ENCODE measurements at regions not wholly inside any gene's neighbourhood (a gene's known extent, or its start where the extent isn't known, plus 50 kb on each side); places are given as distances from the start of the nearest gene placed in this dataset.

DNA sequence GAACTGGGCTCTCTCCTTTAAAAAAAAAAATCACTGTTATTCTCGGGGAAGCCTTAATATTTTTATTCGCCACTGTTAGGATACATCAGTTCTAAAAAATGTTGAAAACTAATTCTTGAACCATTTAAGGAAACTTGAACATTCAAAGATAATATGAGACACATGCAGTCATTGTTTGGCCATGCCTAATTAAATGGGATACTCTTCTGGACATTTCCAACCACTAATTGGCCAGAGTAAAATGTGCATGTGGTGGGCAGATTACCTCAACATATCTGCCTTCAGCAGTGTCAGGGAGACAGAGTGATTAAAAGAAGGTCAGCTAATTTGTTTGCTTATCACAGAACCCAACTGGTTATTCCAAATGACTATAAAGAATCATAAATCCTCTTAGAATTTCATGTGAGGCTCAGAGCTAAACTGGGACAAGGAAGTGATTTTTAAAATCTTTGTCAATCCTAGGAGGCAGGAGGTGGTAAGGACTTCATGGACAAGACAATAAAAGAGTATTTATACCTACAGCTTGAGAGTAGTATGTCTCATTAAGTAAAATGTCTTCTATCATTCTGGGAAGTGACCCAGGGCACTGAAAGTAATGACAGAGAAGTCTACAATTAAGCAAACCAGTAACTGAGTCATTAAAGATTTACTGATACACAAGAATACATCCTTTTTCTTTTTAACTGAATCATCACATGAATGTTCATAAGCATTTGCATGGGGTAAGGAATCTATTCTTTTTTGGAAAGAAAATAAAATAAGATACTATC is 242.9 kb upstream of the TRPM3 start:
- no peak overlapping the region for H3K4me3 ChIP-seq (ENCODE audit: low read depth, low read length)
- POLR2A ChIA-PET: no interaction called here
- DNase-seq (ENCODE audit: low read depth, low spot score): no peak
- CTCF ChIA-PET: no interaction called here
- TF ChIP-seq CTCF (IDR thresholded peaks at IDR 0.05; ENCODE audit: low read depth, low read length): no peak
- no peaks in the 10 kb centered on the region for H3K27me3 ChIP-seq (ENCODE audit: control insufficient read depth, insufficient read depth, low read length)
- no peaks in the 10 kb centered on the region for H3K9me3 ChIP-seq (ENCODE audit: control insufficient read depth, insufficient read depth, low read length)
- no peak overlapping the region for H3K27ac ChIP-seq (ENCODE audit: low read depth, low read length)

- Histone ChIP-seq H3K27me3 (ENCODE audit: control insufficient read depth, insufficient read depth, low read length) (no peaks in the 10 kb centered on the region), H3K27ac (ENCODE audit: low read depth, low read length) (no peak overlapping the region), H3K4me3 (ENCODE audit: low read depth, low read length) (no peak overlapping the region), H3K9me3 (ENCODE audit: control insufficient read depth, insufficient read depth, low read length) (no peaks in the 10 kb centered on the region)
- ChIA-PET POLR2A (no interaction called here), CTCF (no interaction called here)
- no peak for TF ChIP-seq CTCF (IDR thresholded peaks at IDR 0.05; ENCODE audit: low read depth, low read length)
- no peak for DNase-seq (ENCODE audit: low read depth, low spot score)
Observed at GRCh38 chr9:71363286-71363961, 242.0 kb upstream of the TRPM3 start.

- Histone ChIP-seq H3K9me3 (ENCODE audit: control insufficient read depth, insufficient read depth, low read length) (no peaks in the 10 kb centered on the region), H3K27ac (ENCODE audit: low read depth, low read length) (no peak overlapping the region), H3K27me3 (ENCODE audit: control insufficient read depth, insufficient read depth, low read length) (no peaks in the 10 kb centered on the region), H3K4me3 (ENCODE audit: low read depth, low read length) (no peak overlapping the region)
- POLR2A ChIA-PET: no interaction called here
- CTCF ChIA-PET: no interaction called here
- DNase-seq (ENCODE audit: low read depth, low spot score): no peak
- TF ChIP-seq CTCF (IDR thresholded peaks at IDR 0.05; ENCODE audit: low read depth, low read length): no peak
Observed at GRCh38 chr9:71361357-71361756, 239.9 kb upstream of the TRPM3 start.

DNA sequence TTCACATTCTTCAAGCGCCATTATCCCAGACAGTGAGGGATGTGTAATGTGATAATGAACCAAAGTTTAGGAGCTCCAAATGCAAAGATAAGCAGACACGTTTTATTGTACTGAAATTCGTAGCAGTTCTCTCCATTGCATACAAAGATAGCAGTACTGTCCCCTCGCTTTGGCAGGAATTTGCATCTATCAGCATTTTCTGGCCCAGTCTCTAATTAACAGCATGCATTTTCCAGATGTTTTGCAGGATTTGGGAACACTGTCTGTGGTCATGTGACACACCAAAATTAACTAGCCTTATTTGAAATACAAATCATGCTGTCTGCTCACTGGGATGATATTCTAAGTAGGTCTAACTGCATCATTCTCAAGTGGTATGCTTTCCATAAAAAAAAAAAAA is 235.9 kb upstream of the TRPM3 start:
- no peak overlapping the region for H3K4me3 ChIP-seq (ENCODE audit: low read depth, low read length)
- H3K9me3 ChIP-seq (ENCODE audit: control insufficient read depth, insufficient read depth, low read length): no peaks in the 10 kb centered on the region
- DNase-seq (ENCODE audit: low read depth, low spot score): no peak
- no peaks in the 10 kb centered on the region for H3K27me3 ChIP-seq (ENCODE audit: control insufficient read depth, insufficient read depth, low read length)
- H3K27ac ChIP-seq (ENCODE audit: low read depth, low read length): no peak overlapping the region
- ChIA-PET CTCF (no interaction called here), POLR2A (no interaction called here)
- TF ChIP-seq CTCF (IDR thresholded peaks at IDR 0.05; ENCODE audit: low read depth, low read length): no peak

- DNase-seq (ENCODE audit: low read depth, low spot score): no peak
- CTCF ChIA-PET: no interaction called here
- Histone ChIP-seq H3K9me3 (ENCODE audit: control insufficient read depth, insufficient read depth, low read length) (no peaks in the 10 kb centered on the region), H3K4me3 (ENCODE audit: low read depth, low read length) (no peak overlapping the region), H3K27me3 (ENCODE audit: control insufficient read depth, insufficient read depth, low read length) (no peaks in the 10 kb centered on the region), H3K27ac (ENCODE audit: low read depth, low read length) (no peak overlapping the region)
- no peak for TF ChIP-seq CTCF (IDR thresholded peaks at IDR 0.05; ENCODE audit: low read depth, low read length)
- POLR2A ChIA-PET: interaction anchor here (0.6 kb wide), 1 partner anchor 229 kb away, joined by 3 read pairs; no protein-coding TSS in a partner anchor
Observed at GRCh38 chr9:71355884-71356283, 234.5 kb upstream of the TRPM3 start.
